A673 (cell line): ENCODE measurements at regions not wholly inside any gene's neighbourhood (a gene's known extent, or its start where the extent isn't known, plus 50 kb on each side); places are given as distances from the start of the nearest gene placed in this dataset.

Experiments
- CTCF ChIP-seq: fragments of 300-800, 200-600 bp; sonication (generic); conservative IDR thresholded peaks from 2 replicates; pipeline ENCODE4 v1.5.1; 2017; ENCODE audit warnings: low read depth, mild to moderate bottlenecking, antibody characterized with exemption, low read length, moderate library complexity, mixed read lengths
- EZH2 ChIP-seq: fragments of 200-600 bp; sonication (generic); IDR thresholded peaks from 2 replicates; pipeline ENCODE4 v1.6.1; 2017; ENCODE audit warnings: borderline replicate concordance, low read depth, mild to moderate bottlenecking, mixed read lengths, antibody characterized with exemption, low read length; ENCODE audit not compliant: poor library complexity, severe bottlenecking

DNA sequence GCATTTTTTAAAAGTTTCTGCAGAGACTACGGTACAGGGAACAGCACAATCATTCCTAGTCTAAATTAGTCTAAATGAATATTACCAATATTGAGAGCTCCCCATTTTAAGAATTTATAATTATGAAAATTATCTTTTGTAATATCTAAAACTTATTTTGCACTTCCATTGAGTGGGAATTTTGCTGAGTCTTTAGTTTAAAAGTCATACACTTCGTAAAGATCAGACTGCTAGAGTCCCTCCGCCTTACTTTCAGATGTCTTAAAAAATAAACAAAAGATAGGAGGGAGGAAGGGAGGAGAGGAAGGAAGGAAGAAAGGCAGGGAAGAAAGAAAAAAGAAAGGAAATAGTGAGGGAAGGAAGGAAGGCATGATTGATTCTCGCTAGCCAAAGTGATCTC, 278.2 kb upstream of the PRDM1 start:
- TF ChIP-seq CTCF (no peak), EZH2 (no peak)
